ENCODE measurements at regions not wholly inside any gene's neighbourhood (a gene's known extent, or its start where the extent isn't known, plus 50 kb on each side); places are given as distances from the start of the nearest gene placed in this dataset.

- no peak for TF ChIP-seq POLR2AphosphoS5 (IDR thresholded peaks at IDR 0.05; ENCODE audit: borderline replicate concordance, low read depth, low read length)
- no peak for TF ChIP-seq EZH2 (IDR thresholded peaks at IDR 0.05)
- no peak for TF ChIP-seq FOXP2 (optimal IDR thresholded peaks at IDR 0.05; ENCODE audit: control extremely low read depth, extremely low read length, insufficient read depth)
These were observed 62.3 kb upstream of the RIOK2 start for GRCh38 chr5:97245386-97245785.

Measured in SK-N-MC (cell line).